ENCODE measurements at regions not wholly inside any gene's neighbourhood (a gene's known extent, or its start where the extent isn't known, plus 50 kb on each side); places are given as distances from the start of the nearest gene placed in this dataset.
"Not testable (repeated sequence)": the region's sequence is repeated elsewhere in the genome, so short reads cannot be mapped to it uniquely, and the experiment has no call there.

- DNase-seq = no peak
These were observed 132.6 kb downstream of the PRL start for GRCh38 chr6:22164236-22164635.

DNA sequence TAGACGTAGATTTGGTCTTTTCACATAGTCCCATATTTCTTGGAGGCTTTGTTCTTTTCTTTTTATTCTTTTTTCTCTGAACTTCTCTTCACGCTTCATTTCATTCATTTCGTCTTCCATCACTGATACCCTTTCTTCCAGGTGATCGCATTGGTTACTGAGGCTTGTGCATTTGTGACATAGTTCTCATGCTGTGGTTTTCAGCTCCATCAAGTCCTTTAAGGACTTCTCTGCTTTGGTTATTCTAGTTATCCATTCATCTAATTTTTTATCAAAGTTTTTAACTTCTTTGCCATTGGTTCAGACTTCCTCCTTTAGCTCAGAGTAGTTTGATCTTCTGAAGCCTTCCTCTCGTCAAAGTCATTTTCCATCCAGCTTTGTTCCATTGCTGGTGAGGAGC is 125.8 kb downstream of the PRL start:
- not testable (repeated sequence) for DNase-seq

DNA sequence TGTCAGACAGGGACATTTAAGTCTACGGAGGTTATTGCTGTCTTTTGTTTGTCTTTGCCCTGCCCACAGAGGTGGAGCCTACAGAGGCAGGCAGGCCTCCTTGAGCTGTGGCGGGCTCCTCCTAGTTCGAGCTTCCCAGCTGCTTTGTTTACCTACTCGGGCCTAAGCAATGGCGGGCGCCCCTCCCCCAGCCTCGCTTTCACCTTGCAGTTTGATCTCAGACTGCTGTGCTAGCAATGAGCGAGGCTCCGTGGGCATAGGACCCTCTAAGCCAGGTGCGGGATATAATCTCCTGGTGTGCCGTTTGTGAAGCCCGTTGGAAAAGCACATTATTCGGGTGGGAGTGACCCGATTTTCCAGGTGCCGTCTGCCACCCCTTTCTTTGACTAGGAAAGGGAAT is 125.0 kb downstream of the PRL start:
- DNase-seq = not testable (repeated sequence)

DNA sequence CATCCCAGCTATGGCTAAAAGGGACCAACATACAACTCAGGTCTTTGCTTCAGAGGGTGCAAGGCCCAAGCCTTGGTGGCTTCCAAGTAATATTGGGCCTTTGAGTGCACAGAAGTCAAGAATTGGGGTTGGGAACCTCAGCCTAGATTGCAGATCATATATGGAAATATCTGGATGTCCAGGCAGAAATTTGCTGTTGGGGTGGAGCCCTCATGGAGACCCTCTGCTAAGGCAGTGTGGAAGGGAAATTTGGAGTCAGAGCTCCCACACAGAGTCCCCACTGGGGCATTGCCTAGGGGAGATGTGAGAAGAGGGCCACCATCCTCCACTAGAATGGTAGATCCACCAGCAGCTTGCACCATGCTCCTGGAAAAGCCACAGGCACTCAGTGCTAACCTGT is 123.5 kb downstream of the PRL start:
- DNase-seq = no peak

DNA sequence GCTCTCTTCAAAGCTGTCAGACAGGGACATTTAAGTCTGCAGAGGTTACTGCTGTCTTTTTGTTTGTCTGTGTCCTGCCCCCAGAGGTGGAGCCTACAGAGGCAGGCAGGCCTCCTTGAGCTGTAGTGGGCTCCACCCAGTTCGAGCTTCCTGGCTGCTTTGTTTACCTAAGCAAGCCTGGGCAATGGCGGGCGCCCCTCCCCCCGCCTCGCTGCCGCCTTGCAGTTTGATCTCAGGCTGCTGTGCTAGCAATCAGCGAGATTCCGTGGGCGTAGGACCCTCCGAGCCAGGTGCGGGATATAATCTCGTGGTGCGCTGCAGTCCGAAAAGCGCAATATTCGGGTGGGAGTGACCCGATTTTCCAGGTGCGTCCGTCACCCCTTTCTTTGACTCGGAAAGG is 116.6 kb downstream of the PRL start:
- DNase-seq = not testable (repeated sequence)

GRCh38 chr6:22184371-22184770 is 112.5 kb downstream of the PRL start:
- DNase-seq = no peak

DNA sequence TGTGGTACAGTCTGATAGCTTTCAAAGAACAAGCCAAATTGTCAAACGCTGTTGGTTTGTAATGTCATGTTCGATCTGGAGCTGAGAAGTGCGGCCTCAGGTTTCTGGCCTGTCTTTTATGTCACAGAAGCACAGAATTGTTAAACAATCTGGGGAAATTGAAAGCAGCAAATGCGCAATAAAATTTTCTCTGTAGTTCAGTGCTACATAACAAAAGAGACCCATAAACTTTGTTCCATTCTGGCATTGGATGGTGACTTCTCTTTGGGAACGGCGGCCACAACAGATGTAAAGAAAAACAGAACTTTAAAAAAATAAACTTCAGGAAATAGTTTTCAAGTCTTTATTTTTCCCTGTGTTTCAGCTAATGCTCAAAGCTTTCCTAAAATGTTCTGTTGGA is 106.9 kb downstream of the PRL start:
- DNase-seq = no peak

DNA sequence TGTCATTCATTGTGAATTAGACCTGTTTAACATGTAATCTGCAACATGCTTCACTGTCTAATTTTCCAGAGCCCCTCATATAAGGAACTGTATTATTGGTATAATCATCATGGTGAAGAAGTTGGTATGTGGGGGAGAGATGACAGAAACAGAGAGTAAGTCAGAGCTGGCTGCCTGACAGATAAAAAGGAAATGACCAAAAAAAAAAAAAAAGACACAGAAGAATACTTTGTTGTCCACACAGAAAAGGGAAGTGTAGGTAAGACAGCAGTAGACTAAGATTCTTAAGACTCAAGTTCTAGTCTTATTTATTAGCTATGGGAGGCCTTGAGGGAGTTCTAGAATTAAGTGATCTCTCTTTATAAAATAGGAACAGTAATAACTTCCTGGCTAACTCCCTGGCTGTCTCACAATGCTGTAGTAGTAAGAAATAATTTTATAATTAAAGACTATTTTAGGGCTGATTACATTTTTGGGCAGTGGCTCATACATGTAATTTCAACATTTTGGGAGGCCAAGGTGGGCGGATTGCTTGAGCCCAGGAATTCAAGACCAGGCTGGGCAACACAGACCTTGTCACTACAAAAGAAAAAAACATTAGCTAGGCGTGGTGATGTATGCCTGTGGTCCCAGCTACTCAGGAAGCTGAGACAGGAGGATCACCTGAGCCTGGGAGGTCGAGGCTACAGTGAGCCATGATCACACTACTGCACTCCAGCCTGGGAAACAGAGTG is 102.5 kb downstream of the PRL start:
- DNase-seq = no peak

GRCh38 chr6:22199771-22200170 is 97.1 kb downstream of the PRL start:
- no peak for DNase-seq

DNA sequence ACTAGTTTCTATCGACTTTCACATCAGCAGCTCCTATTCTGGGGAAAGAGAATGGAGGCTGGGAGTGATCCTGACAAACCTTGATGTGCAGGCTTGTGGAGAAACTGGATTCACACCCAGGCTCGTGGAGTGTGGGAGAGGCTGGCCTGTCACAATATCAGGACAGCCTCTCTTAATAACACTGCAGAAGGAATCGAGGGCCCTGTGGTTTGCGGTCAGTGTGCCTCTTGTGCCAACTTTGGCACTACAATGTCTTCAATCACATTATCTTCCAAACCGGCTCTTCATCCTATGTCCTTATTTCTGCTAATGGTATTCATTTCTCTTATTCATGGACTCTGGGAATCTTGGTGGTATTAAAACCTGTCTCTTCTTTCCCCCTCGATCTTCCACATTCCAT is 92.7 kb downstream of the PRL start:
- no peak for DNase-seq

DNA sequence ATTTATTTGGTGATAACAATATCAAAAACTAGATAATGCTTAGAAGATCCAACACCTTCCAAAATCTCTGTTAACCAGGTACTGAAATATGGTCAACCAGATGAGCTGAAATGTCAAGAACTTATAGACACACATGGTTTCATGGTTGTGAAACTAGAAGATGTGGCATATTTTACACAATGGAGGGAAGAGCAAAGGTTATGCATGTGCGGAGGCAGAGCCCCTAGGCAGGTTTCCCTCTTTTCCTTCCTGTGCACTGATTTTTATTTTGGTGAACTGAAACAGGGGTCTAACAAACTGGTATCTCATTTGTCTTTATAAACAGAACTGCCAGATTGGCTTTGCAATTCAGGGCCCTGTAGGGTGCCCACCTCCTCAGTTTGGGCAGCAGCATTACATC is 91.6 kb downstream of the PRL start:
- no peak for DNase-seq

- no peak for DNase-seq
These were observed 90.7 kb downstream of the PRL start for GRCh38 chr6:22206106-22206505.

DNA sequence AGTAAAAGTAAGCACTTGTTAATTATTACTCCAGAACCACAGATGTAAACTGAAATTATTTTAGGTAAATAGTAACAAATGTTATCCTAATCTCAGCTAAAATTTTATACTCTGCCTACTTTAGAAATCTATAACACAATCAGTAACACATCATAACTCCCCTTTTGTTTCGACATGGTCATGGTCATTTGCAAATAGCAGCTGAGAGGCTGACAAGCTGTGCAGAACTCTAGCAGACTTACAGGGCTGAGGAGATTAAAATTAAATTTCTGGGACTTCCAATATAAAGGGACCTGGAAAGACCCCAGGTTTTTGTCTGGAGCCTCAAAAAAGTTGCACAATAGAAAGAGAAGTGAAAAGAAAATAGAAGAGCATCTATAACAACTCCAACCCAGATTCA is 88.8 kb downstream of the PRL start:
- DNase-seq = no peak

GRCh38 chr6:22214314-22214713 is 82.5 kb downstream of the PRL start:
- DNase-seq = no peak

GRCh38 chr6:22215474-22215873 is 81.4 kb downstream of the PRL start:
- not testable (repeated sequence) for DNase-seq

- no peak for DNase-seq
These were observed 78.4 kb downstream of the PRL start for GRCh38 chr6:22218410-22218809.

- DNase-seq = no peak
These were observed 76.9 kb downstream of the PRL start for GRCh38 chr6:22219925-22220324.

DNA sequence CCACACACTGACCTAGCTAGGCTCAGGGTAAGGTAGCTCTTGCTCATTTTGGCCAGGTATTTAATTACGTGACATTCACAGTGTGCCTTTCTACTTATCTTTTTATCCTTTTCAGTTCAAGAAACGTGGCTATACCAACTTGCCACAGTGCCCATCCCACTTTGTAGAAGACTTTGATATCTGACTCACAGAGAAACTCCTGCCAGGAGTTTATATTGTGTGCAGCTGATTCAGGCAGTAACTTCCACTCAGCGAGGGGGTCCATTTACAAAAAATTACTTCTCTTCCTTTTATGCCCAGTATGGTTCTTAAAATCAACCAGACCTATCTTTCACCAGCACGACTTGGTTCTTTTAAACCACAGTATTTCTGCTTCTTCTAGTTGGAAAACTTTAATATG is 75.6 kb downstream of the PRL start:
- no peak for DNase-seq

GRCh38 chr6:22221630-22222029 is 75.2 kb downstream of the PRL start:
- DNase-seq = no peak

DNA sequence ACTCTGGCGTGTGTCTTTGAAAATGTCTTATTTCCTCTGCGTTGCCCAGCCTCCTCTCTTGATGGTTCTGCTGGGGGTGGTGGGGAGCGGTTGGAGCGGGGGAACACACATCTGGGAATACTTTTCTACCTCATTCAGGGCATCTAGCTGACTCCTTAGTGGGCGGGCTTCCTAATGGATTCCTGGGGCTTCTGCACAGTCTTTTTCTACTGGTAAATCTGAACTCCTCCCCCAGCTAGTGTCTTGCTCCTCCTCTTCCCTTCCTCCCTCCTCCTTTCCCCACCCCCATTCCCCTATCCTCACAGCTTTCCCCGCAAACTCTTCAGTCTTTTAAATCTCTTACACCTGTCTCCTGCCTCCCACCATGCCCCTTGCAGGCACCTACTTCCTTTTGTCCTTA is 74.4 kb downstream of the PRL start:
- DNase-seq = no peak

DNA sequence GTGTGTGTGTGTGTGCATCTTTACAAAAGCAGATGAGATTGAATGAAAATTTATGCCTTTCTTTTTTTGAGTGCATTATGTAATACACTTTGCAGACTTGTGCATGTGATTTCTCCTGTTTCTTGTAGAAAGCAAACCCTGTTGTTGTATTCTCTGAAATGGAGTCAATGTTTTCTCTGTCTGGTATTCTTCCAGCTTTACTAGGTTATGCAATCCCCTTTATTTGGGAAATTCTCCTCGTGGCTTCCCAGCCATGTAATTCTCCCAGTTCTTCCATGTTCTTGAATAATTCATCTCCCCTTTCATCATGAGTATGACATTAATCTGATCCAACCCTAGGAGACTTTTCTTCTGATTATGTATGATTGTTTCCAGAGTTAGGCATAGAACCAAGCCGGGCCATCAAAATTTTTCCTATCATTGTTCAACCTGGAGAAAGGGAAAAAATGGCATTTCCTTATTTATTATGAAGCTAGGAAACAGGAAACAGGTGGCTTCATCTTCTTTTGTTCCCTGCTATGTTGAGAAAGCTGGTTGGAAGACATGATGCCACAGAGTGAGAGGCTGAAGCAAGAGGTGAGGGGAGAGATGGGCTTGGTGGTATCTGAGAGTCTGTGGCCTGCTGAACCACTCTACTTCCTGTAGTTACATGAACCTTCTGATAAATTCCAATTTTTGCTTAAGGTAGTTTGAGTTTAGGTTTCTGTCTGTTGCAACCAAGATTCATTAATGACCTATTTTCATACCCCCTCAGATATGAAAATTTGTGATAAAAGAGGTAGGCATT is 68.8 kb downstream of the PRL start:
- no peak for DNase-seq

DNA sequence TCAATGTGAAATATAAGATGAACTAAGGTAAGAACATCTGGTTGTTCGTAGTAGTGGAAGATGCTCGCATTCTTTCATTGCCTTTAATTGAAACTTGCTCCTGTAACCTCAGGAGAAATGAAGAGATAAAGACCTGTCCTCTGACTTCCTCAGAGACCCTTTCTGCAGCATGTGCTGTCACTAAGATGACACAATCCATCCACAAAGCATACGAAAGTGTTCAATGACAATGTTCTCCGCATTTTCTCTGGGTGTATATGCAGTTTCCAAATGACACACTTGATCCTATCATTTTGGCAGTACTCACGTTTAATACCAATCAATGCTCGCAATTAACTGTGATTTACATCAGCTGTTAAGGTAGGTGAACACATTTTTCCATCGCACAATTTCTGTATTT is 65.8 kb downstream of the PRL start:
- DNase-seq = no peak

DNA sequence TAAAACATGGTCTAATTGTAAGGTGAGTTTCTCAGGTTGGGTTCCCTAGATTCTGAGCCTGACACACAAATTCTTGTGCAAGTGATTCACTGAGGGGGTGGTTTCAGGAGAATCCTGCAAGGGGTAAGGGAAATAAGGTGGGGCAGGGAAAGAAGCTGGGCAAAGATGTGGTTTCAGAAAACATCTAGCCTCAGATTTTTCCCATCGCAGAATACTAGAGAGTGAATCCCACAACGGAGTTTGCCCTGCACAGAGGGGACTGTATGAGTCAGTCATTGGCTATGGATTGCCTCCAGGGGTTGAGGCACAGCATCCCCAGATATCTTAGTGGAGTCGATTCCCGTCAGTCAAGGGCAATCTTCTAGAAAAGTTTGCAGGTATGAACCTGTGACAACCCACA is 65.2 kb downstream of the PRL start:
- no peak for DNase-seq

GRCh38 chr6:22236626-22237414 is 60.0 kb downstream of the PRL start:
- DNase-seq = no peak

All from NCI-H2107 (cell line).